ENCODE measurements at regions not wholly inside any gene's neighbourhood (a gene's known extent, or its start where the extent isn't known, plus 50 kb on each side); places are given as distances from the start of the nearest gene placed in this dataset.

DNA sequence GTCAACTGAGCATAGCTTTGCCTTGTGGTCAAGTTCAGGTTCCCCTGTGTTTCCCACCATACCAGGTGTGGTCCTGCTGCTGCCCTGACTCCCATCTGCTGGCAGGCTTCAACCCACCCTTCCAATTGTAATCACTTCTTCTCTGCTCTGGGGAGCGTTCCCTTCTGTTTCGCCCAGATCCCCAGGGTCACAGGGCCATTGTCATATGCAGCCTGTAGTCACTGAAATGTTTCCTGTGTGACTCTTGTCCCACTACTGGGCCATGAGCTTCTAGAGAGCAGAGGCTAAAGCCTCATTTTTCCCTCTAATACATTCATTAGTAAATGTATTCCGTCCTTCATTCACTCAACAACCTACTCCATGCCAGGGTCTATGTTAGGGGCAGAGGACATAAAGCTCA is 75.0 kb upstream of the LAPTM4A start:
- TF ChIP-seq, protein P1, sequence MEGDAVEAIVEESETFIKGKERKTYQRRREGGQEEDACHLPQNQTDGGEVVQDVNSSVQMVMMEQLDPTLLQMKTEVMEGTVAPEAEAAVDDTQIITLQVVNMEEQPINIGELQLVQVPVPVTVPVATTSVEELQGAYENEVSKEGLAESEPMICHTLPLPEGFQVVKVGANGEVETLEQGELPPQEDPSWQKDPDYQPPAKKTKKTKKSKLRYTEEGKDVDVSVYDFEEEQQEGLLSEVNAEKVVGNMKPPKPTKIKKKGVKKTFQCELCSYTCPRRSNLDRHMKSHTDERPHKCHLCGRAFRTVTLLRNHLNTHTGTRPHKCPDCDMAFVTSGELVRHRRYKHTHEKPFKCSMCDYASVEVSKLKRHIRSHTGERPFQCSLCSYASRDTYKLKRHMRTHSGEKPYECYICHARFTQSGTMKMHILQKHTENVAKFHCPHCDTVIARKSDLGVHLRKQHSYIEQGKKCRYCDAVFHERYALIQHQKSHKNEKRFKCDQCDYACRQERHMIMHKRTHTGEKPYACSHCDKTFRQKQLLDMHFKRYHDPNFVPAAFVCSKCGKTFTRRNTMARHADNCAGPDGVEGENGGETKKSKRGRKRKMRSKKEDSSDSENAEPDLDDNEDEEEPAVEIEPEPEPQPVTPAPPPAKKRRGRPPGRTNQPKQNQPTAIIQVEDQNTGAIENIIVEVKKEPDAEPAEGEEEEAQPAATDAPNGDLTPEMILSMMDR (IDR thresholded peaks at IDR 0.05), result no peak
- no peak for TF ChIP-seq POLR2A (IDR thresholded peaks at IDR 0.05)

Measured in testis (tissue), 2 donors.